ENCODE measurements at regions not wholly inside any gene's neighbourhood (a gene's known extent, or its start where the extent isn't known, plus 50 kb on each side); places are given as distances from the start of the nearest gene placed in this dataset.

- H3K9me3 ChIP-seq (ENCODE audit: control insufficient read depth in 4 of 4, insufficient read depth in 3 of 4, low read length in 3 of 4), result no peaks in the 10 kb centered on the region
- H3K4me1 ChIP-seq (ENCODE audit: control insufficient read depth in 5 of 5, insufficient read depth in 5 of 5, low read length in 5 of 5), result peaks cover 0 to 2% (median 0%) of the 10 kb centered on the region in 5 donors
- no peak for DNase-seq
- no peaks in the 10 kb centered on the region for H3K27me3 ChIP-seq (ENCODE audit: control insufficient read depth in 3 of 3, insufficient read depth in 3 of 3, low read length in 2 of 3)
- H3K4me3 ChIP-seq, result no peak overlapping the region
- WGBS, 2 donors, result 70 to 73% methylated on average over 6 of the region's 6 CpGs
- ATAC-seq (ENCODE audit: insufficient read depth, low FRiP score), result no peak
- TF ChIP-seq CTCF (IDR thresholded peaks at IDR 0.05; ENCODE audit: control extremely low read depth, extremely low read depth), result no peak
- no peaks in the 10 kb centered on the region for H3K36me3 ChIP-seq (ENCODE audit: control insufficient read depth in 4 of 4, insufficient read depth in 4 of 4, low read length in 4 of 4)
- no peak overlapping the region for H3K9ac ChIP-seq (ENCODE audit: insufficient read depth in 1 of 2, low read length in 2 of 2)
- no peak overlapping the region for H3K27ac ChIP-seq (ENCODE audit: low read depth in 1 of 2, low read length in 1 of 2)
Observed at GRCh38 chr18:26763446-26764110, 101.9 kb downstream of the AQP4 start.

- Histone ChIP-seq H3K27ac (ENCODE audit: low read depth in 1 of 2, low read length in 1 of 2) (peak overlapping the region in 1 of 2 donors; percentile 33), H3K4me1 (ENCODE audit: control insufficient read depth in 5 of 5, insufficient read depth in 5 of 5, low read length in 5 of 5) (peaks cover 0 to 7% (median 3%) of the 10 kb centered on the region in 5 donors), H3K27me3 (ENCODE audit: control insufficient read depth in 3 of 3, insufficient read depth in 3 of 3, low read length in 2 of 3) (no peaks in the 10 kb centered on the region), H3K9ac (ENCODE audit: insufficient read depth in 1 of 2, low read length in 2 of 2) (no peak overlapping the region), H3K36me3 (ENCODE audit: control insufficient read depth in 4 of 4, insufficient read depth in 4 of 4, low read length in 4 of 4) (no peaks in the 10 kb centered on the region), H3K4me3 (no peak overlapping the region), H3K9me3 (ENCODE audit: control insufficient read depth in 4 of 4, insufficient read depth in 3 of 4, low read length in 3 of 4) (no peaks in the 10 kb centered on the region)
- WGBS, 2 donors, result 41 to 66% methylated on average over 4 of the region's 4 CpGs
- DNase-seq, result peak in 2 of 3 donors; percentile 30 to 68
- ATAC-seq (ENCODE audit: insufficient read depth, low FRiP score), result peak; percentile 68
- TF ChIP-seq CTCF (IDR thresholded peaks at IDR 0.05; ENCODE audit: control extremely low read depth, extremely low read depth), result no peak
Observed at GRCh38 chr18:26757263-26758019, 108.1 kb downstream of the AQP4 start.

GRCh38 chr18:26756556-26756955, 109.0 kb downstream of the AQP4 start:
- ATAC-seq (ENCODE audit: insufficient read depth, low FRiP score) (no peak), DNase-seq (no peak)
- no peak for TF ChIP-seq CTCF (IDR thresholded peaks at IDR 0.05; ENCODE audit: control extremely low read depth, extremely low read depth)
- H3K27me3 ChIP-seq (ENCODE audit: control insufficient read depth in 3 of 3, insufficient read depth in 3 of 3, low read length in 2 of 3), result no peaks in the 10 kb centered on the region
- WGBS, 2 donors, result 81 to 90% methylated on average over 2 of the region's 2 CpGs
- no peak overlapping the region for H3K27ac ChIP-seq (ENCODE audit: low read depth in 1 of 2, low read length in 1 of 2)
- no peak overlapping the region for H3K9ac ChIP-seq (ENCODE audit: insufficient read depth in 1 of 2, low read length in 2 of 2)
- no peak overlapping the region for H3K4me3 ChIP-seq
- no peaks in the 10 kb centered on the region for H3K9me3 ChIP-seq (ENCODE audit: control insufficient read depth in 4 of 4, insufficient read depth in 3 of 4, low read length in 3 of 4)
- H3K4me1 ChIP-seq (ENCODE audit: control insufficient read depth in 5 of 5, insufficient read depth in 5 of 5, low read length in 5 of 5), result peaks cover 0 to 7% (median 3%) of the 10 kb centered on the region in 5 donors
- no peaks in the 10 kb centered on the region for H3K36me3 ChIP-seq (ENCODE audit: control insufficient read depth in 4 of 4, insufficient read depth in 4 of 4, low read length in 4 of 4)
